CD4-positive, alpha-beta T cell treated with Interleukin-12 subunit alpha and Interleukin-12 subunit beta, for 1 hour (primary cell): ENCODE measurements at regions not wholly inside any gene's neighbourhood (a gene's known extent, or its start where the extent isn't known, plus 50 kb on each side); places are given as distances from the start of the nearest gene placed in this dataset.

Source experiments
- DNase-seq: peaks from one replicate; pipeline ENCODE4 v3.0.0-alpha.2; 2020

DNA sequence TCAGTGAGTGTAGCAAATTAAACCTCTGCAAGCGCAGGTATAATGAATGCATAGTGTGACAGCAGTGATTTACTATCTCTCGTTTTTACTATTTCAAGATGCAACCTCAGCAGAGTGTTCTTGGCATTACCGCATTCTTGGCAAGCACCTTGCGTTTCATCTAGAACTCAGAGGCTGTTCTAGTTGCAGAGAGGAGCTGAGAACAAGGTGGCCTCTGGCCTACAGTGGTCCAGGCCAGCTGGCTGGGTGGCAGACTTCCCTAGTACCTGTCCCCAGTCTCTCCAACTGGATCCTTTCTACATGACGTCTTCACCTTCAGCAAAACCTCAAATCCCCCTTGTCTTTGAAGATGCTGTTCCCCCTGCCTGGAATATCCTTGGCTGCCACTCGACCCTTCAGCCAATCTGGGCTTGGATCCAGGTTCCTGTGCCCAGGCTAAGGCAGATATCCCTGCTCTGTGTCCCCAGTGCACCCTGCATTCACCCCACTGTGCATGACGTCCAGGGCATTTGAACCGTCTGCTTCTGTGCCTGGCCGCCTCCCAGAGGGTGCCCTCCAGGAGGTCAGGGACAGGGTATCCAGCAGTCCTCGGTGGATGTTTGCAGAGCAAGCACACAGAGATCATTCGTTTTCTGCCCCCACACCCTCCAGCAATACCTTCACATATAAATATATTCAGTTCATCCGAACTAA, 120.4 kb upstream of the CPEB4 start:
- no peak for DNase-seq

GRCh38 chr5:173768267-173768806, 119.8 kb upstream of the CPEB4 start:
- DNase-seq, result no peak

DNA sequence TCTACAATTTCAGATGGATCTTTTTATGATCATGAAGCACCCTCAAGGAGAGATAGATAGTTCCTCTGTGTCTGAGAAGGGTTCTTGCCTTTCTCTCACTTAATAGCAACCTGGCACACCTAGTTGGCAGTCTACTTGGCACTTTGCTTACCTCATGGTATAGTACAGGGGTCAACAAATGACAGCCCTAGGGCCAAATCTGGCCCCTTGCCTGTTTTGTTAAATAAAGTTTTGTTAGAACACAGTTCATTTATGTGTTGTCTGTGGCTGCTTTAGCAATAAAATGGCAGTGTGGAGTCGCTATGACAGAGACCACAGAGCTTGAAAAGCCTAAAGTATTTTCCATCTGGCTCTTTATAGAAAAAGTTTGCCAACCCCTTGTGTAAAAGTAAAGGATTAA, 119.3 kb upstream of the CPEB4 start:
- no peak for DNase-seq

- no peak for DNase-seq
Measured at GRCh38 chr5:173770637-173771036, 117.5 kb upstream of the CPEB4 start.

GRCh38 chr5:173771121-173771724, 116.9 kb upstream of the CPEB4 start:
- no peak for DNase-seq

DNA sequence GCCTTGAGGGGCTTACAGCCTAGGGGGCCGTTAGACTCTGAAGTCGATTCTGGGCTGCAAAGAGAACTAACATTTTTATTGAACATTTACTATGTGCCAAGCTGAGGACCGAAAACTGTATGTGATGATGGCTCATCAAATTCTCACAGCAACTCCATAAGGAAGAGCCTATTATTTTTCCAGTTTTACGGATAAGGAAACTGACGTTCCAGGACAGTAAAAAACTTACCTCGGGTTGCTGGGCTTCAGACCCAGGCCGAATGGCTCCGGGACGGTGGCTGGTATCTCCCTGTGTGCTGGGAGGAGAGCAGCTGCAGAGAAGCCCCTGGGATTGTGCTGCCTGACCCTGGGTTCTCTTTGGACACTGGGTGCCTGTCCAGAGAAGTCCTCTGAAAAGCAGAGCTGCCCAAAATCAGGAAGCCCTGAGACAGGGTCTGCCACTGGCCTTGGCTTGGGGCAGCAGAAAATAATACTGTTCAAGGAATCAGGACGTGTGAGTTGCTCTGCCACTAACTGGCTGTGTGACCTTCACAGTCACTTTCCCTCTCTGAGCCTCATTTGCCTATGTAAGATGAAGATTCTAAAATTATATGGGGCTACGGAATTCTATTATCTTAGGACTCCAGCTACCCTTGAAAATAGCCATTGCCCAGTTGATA, 116.3 kb upstream of the CPEB4 start:
- no peak for DNase-seq

- no peak for DNase-seq
Measured at GRCh38 chr5:173772384-173773059, 115.6 kb upstream of the CPEB4 start.

- DNase-seq, result no peak
Measured at GRCh38 chr5:173774271-173774761, 113.8 kb upstream of the CPEB4 start.

DNA sequence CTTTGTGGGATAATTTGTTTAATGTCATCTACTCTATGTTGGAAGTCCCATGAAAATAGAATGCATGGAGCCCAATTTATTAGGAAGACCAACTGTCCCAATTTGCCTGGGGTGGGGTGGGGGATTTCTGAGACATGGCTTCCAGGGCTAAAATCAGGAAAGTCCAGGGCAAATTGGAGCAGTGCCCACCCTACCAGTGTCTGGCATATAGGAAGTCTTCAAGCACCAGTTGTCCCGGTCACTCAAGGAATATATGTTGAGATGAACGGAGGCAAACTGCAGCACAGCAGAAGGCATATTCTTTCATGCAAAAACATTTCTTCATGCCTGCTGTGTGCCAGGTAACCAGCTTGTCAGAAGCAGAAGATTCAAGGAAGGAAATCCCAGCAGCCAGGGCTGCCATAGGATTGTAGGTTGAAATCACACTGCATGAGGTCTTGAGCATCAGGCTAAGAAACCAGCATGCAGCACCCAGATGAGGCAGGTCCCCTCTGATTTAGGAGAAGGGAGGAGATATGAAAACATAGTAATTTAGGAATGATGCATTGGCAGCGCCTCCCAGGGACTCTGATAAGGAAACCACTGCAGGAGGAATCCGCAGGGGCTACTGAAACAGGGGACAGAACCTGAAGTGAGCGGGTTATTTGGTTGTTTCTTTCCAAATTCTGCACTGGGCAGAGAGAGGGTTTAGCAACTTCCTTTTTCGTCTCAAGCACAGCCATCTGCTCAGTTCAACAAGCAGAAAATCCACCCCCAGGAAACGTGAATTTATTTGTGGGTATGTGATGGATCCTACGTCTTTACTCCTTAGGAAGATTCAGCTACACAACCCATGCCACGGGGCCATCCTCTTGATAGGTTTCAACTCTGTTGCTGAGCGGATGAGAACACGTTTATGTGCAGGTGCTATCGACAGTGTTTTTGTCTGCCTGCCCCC, 112.6 kb upstream of the CPEB4 start:
- no peak for DNase-seq

- no peak for DNase-seq
Measured at GRCh38 chr5:173777149-173777548, 111.0 kb upstream of the CPEB4 start.

- DNase-seq, result no peak
Measured at GRCh38 chr5:173777674-173778073, 110.5 kb upstream of the CPEB4 start.

- DNase-seq, result no peak
Measured at GRCh38 chr5:173778152-173778782, 109.9 kb upstream of the CPEB4 start.

- DNase-seq, result no peak
Measured at GRCh38 chr5:173778784-173779304, 109.3 kb upstream of the CPEB4 start.

- DNase-seq, result no peak
Measured at GRCh38 chr5:173780235-173781234, 107.6 kb upstream of the CPEB4 start.

DNA sequence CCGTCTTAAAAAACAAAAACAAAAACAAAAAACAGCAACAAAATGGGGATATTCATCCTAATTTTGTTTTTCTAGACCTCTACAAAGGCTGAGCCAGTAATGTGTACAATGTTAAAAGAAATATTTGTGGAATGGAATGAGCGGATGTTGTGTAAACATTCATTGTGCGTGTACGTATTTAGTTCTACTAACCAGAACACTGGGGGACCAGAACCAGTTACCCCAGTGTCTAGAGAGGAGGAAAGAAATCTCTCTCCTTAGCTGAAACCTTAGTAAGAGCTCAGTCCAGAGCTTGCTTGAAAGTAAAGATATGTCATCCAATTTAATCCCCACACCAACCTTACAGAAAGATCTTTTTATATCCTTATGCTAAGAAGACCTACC, 106.7 kb upstream of the CPEB4 start:
- DNase-seq, result no peak

- DNase-seq, result peak; percentile 74
Measured at GRCh38 chr5:173781816-173782670, 106.1 kb upstream of the CPEB4 start.

- no peak for DNase-seq
Measured at GRCh38 chr5:173782671-173783101, 105.5 kb upstream of the CPEB4 start.

DNA sequence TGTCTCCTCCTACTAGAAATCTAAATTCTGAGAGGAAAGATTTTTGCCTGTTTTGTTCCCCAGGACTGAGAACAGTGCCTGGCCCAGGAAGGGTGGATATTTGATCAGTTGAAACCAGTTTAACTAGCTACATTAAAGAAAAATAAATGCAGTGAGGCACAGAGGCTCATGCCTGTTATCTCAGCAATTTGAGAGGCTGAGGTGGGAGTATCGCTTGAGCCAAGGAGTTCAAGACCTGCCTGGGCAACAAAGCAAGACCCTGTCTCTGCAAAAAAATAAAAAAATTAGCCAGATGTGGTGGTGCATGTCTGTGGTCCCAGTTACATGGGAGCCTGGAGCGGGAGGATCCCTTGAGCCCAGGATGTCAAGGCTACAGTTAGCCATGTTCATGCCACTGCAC, 104.8 kb upstream of the CPEB4 start:
- no peak for DNase-seq

GRCh38 chr5:173785400-173785799, 102.7 kb upstream of the CPEB4 start:
- no peak for DNase-seq
